GM21381 (cell line): ENCODE measurements at regions not wholly inside any gene's neighbourhood (a gene's known extent, or its start where the extent isn't known, plus 50 kb on each side); places are given as distances from the start of the nearest gene placed in this dataset.

ENCODE experiments used
- ATAC-seq: cut with Tn5 transposase; IDR thresholded peaks from one replicate; pipeline ENCODE4 v1.9.1; 2021; ENCODE audit warnings: mild to moderate bottlenecking, moderate library complexity; ENCODE audit not compliant: unreplicated experiment

DNA sequence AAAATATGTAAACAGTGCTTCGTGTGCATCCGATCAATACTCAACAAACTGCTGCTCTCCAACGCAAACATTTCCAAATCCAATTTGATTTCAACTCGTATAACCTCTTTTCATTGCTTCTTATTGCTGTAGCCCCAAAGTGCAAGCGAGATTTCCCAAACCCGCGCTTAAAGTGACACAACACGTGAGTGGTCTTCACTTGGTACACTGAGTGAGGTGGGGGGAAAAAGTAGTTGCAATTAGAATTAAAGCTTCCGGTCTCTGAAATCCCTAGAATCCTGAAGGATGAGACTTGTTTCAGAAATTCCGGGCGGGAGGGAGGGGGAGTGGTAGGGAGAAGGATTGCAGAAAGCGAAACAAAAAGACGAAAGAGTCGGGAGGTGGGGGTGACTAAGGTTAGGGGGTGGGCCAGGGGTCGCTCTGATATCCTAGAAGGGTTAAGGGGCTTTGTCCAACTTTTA, 387.5 kb downstream of the BCAT1 start:
- no peak for ATAC-seq

DNA sequence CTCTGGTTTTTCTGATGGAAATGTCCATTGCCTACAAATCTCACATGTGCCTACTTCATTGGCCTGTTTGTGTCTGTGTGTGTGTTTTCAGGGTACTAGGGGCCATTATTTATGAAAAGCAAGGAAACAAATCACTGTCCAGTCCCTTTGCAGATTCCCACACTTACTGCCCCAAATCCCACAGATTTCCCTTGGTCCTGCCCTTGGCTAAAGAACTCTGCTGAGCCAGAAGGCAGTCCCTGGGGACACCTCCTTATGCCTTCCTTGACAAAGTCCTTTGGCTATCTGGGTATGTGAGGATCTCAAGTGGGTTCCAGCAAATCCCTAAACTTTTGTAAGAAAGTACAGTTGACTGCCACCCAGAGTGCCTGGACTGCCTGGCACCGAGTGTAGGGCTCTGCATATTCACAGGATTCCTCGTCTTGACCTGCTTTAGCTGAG, 388.1 kb downstream of the BCAT1 start:
- ATAC-seq = no peak

DNA sequence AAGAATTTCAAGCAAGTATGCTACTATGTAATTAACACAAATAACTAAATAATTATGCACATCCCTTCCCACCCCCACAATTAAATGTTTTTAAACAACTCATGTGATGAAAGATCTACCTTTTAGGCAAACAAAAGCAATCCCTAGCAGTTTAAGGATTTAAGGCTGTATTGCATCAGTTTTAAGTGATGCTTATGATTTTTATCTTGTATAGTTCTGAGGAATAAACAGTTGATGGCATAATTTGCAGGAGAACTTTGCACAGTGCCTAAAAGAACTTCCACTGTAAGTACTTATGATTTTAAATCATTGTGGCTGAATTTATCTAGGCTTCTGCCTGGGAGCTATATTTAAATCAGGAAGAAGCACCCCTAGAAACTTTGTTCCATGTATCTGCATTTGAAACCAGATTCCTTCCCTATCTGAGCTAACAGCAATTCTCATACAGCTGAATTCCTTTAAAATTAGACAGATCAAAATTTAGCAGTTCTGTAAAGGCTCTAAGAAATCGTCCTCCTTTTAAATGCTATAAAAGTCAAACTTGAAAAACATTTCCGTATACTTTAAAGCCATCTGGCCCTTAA, 388.6 kb downstream of the BCAT1 start:
- no peak for ATAC-seq

DNA sequence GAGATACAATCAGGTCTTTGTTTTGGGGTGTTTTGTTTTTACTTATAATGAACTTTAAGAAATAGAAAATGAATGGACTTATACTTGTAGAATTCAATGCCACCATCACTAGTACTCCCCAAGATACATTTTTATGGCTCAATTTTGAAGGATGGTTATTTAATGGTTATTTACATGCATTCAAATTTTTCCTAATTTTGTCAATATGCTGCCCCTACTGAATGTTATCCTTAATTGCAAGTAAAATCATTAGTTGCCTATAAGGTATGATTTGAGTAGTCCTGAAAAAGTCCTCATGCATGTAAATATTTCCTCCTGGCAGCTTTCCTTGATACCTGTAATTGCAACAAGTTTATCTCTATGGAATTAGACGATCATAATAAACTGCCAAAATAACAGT, 391.2 kb downstream of the BCAT1 start:
- no peak for ATAC-seq

DNA sequence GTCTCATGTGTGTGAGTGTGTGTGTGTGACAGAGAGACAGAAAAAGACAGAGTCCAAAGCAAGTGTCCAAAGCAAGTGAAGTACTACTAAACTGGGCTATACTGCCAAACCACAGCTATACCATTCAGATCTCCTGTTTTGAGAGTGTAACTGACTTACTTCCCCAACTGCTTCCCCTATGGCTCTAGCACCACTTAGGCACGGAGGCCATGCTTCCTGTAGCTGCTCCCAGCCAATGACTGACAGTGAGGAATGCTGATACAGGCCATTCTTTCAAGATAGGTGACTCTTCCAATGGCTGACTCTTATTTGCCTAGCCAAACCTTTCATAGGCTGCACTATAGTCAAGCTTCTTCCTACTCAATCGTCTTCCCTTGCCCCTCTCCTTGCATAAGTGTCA, 393.2 kb downstream of the BCAT1 start:
- ATAC-seq = no peak

DNA sequence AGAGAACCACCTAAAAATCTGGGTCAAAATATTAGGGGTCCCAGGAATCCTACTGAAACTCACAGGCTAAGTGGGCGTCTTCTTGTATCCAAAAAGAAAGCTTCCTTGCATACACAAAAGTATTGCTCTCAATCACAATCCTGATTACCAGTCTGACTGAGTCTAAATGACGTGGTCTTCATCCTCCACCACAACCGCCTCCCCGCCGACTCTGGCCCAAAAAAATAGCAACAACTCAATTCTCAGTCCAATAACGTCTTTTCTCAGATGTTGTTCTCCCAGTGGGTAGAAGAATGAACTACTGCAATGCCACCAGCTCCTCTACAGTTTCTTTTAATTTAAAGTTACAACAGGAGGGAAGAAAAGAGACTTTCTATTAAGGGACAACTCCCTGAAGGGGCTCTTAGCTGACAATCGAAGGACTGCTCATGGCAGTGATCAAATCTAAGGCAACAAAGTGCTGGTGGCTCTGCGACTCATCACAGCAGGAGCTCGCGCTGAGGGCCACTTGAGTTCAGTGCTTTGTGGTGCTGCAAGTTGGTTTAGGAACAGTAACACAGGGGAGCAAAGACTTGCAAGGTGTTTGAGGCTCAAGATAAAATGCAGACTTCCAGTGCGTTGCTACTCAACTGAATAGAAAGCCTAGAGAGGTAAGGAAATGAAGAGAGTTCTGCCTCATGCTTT, 394.1 kb downstream of the BCAT1 start:
- no peak for ATAC-seq

DNA sequence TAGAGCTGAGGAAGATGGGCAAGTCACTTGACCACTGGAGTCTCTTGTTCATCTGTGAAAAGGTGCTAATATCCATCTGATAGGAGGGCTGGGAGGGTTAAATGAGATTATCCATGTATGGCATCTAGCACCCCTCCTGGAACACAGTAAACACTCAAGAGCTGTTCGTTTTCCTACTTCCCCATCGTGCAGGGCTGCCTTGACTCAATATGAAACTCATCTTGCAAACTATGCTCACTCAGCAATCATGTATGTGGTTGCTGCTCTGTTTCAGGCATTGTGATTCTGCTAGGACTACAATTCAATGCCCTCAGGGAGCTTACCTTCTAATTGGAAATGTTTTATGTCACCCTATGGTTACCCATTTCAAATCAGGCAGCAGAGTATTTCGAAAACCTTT, 395.6 kb downstream of the BCAT1 start:
- no peak for ATAC-seq

DNA sequence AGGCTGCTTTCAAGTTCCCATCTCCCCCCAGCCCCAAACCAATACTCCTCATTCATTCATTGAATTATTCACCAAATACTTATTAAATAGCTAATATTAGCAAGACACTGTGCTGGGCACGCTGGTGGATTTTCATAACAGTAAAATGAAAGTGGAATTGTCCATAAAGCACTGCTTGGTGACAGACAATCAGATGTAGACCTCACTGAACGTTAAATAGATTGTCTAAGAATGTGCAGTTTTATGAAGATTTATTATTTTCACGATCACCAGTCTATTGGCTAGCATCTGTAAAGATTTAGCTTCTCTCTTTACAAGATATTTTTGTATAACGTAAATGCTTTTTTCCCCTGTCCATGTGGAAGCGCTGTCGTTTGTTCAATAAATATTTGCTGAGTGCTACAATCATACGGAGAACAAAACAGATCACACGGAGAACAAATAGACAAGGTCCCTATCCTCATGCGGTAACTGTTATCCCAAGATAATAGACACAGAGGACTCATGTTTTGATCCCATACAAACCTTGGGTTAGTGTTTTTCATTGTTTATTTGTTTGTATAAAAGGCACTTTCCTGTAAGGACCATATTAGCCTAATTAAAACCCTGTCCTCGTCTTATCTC, 397.6 kb downstream of the BCAT1 start:
- ATAC-seq = no peak

DNA sequence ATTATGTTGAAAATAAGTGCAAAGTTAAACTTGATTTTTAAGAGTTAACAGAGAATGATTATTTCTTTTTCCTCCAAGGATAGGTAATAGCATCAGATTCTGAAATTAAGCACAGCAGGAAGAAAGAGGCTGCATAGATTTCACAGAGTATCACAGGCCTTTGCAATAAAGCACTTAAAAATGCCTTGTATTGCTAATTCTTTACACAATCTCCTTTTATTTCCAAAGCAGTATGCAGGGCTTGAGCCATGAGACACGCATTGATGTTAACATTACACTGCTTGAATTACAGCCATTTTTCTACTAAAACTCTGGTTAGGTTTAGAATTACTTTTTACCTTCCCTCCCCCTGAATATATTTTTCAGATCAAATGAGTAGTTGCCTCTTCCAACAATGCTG, 398.3 kb downstream of the BCAT1 start:
- no peak for ATAC-seq

DNA sequence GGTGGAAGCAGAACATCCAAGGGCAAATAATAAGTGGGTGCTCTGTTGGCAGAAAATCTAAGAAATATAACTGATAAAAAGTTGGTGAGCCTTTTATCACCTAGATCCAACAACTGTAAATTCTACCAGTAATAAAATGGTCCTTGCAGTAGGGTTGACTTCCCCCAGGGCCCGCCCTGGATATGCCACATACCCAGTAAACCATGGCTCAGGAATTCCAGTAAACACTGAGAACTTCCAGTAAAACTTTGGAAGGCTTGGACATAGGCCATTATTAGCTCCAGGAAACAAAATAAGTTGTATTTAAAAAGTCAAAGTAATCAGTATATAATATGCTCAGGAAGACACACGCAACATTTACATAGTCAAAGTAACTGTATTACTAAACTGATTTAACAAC, 402.2 kb downstream of the BCAT1 start:
- ATAC-seq = no peak

DNA sequence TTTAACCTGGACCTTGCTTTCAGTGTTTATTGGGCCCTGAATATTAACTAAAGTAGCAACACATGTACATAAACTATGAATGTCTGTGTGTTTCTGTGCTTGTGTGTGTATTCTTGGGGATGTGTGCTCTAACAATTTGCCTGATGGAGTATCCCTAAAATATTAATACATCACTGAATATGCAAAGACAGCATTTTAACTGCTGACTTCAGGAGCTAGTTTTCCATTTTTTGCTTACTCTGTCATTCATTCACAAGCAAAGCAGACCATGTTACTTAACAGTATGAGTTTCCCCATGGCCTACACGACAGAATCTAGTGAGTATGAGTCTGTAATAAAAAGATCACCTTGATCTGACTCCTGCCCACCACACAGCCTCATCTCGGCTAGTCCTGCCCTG, 402.8 kb downstream of the BCAT1 start:
- ATAC-seq = no peak

DNA sequence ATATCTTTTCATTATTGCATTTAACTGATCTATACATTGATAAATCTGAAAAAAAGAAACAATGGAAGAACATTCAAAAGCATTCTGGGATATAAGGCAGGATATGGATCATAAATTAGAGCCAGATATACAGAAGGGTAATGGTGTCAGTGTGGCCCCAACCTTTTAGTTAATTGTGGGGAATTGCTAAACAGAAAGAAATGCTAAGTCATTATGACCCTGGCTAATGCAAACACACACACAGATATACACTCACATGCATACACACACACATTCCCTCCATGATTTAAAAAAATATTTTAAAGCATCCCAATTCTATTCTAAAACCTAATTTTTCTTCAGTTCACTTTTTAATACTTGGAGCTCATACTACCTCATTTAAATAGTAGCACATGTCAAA, 404.5 kb downstream of the BCAT1 start:
- no peak for ATAC-seq

DNA sequence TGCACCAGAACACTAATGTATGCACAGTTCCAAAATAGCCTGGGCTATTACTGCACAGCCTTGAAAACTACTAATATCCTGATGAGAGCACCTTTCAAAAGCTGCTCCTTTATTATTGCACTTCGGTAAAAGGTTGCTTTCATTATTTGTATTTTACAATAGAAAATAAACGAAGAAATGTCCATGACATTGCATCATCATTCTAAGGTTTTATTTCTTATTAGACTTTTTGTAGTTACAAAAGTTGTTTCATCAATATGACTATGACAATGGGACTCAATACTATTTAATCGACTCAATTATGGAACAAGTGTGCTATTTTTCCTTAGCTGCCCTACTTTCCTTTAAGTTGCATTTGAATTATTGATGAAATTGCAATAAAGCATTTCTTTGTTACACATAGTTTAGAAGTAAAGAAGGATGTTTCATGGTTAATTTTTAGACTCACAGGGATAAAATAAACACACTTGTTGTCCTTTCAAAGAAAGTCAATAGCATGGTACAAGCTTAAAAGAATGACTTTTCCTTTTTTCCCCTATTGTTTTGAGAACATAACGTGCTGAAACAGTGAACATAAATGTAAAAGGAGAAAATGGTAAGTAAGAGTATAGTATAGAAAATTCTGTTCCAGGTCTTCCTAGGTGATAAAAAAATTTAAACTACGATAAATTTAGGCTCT, 407.6 kb downstream of the BCAT1 start:
- ATAC-seq = no peak

DNA sequence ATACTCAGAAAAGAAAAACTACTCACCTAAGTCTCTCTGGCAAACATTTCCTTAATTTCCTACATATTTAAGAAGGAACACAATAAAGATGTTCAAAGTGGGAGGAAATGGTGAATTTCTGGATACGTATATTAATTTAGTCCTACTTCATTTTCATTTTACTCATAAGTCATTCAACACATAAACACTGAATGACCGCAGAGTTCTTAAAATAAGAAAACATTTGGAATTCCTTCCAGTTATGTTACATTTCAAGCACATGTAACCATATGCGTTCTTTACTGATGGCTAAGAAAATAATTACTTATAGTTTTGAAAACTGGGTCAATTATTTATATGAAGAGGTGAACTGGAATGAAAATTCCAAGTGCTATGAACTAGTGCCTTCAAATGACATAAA, 409.3 kb downstream of the BCAT1 start:
- ATAC-seq = no peak

DNA sequence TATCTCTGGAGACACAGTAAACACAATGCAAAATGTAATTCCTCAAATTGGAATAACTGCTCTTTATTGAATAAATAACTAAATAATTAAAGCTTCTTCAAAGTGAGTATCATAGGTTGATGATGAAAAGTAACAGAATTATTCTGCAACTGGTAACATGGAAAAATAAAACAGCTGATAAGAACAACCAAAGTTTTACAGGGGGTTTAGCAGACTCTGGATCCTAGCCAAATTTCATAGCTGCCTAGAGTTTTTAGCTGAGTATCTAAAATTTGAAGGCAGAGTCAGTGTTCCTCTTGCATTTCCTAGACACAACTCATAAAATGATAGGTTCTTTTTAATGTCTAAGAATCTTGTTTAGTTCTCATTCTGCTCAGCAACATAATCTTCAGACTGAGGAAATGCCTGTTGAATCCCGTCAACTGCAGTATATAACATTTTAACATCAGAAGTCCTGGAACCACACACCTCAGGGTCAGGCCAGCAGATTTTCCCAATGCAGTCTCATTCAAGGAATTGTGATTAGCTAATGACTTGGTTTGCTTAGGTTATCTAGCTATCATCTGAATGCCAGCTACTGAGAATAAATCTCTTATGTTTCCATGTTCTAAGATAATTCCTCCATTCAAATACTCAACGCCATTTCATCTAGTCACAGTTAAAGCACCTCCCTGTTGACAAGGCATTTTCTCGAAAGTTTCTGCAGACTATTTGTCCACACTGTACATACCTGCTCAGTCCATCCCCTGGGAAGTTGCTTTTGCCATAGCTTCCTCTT, 411.6 kb downstream of the BCAT1 start:
- no peak for ATAC-seq

DNA sequence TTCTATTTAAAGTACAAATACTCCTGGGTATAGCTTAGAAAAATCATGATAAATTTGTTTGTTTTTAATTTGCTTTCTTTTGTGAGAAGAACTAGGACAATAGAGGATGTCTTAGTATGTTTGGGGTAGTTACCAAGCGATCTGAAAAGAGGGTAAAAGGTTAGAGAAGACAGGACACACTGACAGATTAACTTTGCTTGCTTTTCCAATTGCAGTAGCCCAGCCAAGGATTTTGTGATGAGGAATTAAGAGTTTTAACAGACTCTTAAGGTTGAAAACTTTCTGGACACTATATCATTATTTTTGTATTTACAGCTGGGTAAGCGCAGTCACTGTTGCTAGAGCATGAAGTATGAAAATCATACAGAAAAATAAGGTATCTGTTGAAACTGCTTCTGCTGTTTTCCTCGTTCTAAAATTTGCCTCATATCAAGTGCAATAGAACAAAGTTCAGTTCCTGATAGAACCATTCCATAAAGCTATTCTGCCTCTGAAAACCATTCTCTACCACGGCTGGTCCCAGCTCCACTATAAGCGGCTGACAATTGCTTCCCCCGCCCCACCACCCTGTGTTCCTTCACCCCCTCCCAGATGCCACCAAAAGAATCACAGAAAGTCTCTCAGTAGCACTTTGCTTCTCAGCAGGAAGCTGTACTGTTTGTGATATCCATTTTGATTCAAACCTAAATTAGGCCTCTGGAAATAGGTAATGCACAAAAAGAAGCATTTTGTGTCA, 413.4 kb downstream of the BCAT1 start:
- no peak for ATAC-seq

DNA sequence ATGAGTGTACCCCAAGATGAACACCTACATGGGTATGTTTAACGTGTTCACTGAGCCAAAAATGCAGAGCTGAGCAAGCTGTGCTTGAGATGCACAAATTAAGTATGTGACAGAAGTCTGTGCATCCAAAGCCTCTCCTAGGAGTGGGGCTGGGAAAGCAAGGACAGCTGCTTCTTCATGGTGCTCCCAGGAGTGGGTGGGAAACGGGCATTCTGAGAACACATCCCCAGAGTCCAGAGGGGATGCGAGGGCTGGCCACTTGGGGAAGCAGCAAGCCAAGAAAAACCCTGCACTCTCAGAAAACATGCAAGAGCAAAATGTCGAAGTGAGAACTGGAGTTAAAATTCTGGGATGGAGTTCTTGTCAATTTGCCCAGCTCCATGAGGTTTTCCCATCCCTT, 414.3 kb downstream of the BCAT1 start:
- ATAC-seq = no peak

DNA sequence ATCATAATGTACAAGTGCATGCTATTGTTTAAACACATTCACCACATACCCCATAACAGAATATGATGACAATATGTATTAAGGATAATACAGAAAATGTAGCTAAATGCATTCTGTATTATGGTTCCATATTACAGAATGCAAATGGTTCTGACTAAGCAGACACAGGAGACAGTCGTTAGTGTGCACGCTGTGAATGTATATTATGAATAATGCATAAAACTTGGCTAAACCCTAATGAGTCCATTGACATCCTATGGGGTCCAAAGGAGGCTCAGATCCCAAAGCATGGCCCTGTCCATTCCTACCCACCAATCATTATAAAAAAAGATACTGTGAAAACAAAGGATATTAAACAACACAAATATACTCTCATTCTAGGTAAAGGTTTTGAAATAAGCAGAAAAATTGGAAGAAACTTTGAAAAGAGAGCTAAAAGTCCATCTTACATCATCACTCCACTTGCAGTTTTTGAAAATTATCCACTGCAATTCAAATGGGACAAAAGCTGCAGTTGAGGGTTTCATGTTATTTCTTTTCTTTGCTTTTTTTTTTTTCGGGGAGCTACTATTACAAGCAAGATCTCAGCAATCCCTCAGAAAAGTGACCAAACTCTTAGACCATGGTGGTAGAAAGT, 415.1 kb downstream of the BCAT1 start:
- no peak for ATAC-seq

DNA sequence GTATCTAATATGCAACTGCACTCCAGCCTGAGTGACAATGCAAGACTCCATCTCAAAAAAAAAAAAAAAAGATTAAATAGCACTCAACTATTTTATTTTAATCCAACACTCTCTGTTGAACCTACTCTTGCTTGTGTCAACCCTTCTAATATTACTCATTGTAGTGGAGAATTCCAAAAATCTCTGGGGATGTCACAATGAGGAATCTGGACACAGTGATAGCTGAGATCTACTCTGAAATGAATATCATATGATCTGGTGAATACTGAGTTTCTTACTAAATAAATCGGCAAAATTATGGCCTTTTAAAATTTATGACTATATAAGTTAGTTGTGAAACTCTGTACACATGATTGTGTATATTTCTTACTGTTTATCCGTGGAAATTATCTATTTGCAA, 418.2 kb downstream of the BCAT1 start:
- ATAC-seq = no peak

DNA sequence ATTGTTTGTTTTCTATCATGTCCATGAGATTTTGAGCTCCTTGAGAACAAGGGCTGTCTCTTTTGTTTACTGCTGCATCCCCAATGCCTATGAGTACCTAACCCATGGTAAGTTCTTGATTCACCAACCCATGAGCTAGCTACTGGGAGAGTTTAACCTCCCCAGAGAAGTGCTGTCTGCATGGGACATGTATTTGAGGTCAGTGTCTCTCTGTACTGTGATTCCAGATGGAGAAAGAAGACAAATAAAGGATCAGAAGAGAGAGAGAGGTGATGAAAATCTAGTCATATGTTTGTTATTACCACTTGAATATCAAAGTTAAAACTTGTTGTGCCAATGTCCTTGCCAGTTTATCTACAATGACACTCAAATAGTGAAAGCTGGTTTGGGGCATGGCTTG, 421.8 kb downstream of the BCAT1 start:
- ATAC-seq = no peak
